ENCODE measurements at regions not wholly inside any gene's neighbourhood (a gene's known extent, or its start where the extent isn't known, plus 50 kb on each side); places are given as distances from the start of the nearest gene placed in this dataset.

DNA sequence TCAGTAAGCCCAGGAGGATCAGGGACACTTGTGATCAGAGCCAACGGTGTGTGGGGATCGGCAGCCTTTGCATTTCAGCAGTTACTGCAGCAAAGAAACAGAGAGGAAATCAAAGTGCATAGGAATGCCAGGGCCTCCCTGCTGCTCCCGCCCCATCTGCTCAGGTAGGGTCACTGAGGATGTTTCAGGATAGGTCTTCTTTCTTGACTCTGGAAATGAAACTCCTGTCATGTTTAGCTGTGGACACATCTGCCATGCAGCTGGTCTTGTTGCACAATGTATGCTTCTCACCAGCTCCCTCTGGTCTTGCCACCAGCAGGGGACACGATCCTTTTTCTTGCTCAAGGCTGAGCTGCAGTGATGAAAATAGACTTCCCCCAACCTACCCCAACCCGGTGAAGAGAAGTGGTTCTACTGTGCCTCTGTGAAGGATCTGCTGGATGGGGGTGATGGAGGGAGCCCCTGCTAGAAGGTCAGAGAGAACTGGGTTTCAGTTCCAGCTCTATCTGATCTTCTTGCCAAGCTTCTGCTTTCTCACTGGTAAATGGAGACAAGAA lies 185.2 kb upstream of the KLF4 start:
- Histone ChIP-seq H3F3A (ENCODE audit: control insufficient read depth, insufficient read depth) (no peaks in the 10 kb centered on the region), H3K27ac (ENCODE audit: low read depth, low read length) (no peak overlapping the region), H3K4me2 (ENCODE audit: low read length) (no peak overlapping the region), H3K36me3 (ENCODE audit: control insufficient read depth, low read length) (no peaks in the 10 kb centered on the region), H3K9me3 (ENCODE audit: control insufficient read depth, insufficient read depth, low read length) (no peaks in the 10 kb centered on the region), H3K4me3 (ENCODE audit: low read length) (no peak overlapping the region), H3K9me2 (replicated peaks; ENCODE audit: control insufficient read depth, low read length) (no peaks in the 10 kb centered on the region), H3K27me3 (ENCODE audit: control insufficient read depth, low read length) (no peaks in the 10 kb centered on the region), H4K20me1 (ENCODE audit: control insufficient read depth, insufficient read depth, low read depth, low read length) (no peaks in the 10 kb centered on the region), H3K79me2 (ENCODE audit: control insufficient read depth, low read length) (no peaks in the 10 kb centered on the region), H3K4me1 (ENCODE audit: control insufficient read depth, low read length) (no peaks in the 10 kb centered on the region)
- no peak for TF ChIP-seq CTCF (IDR thresholded peaks at IDR 0.05; ENCODE audit: low read depth, low read length, poor library complexity, severe bottlenecking)
- TF ChIP-seq EZH2phosphoT487 (IDR thresholded peaks at IDR 0.05; ENCODE audit: borderline replicate concordance, low read length), result no peak

GRCh38 chr9:107673861-107674720 lies 184.5 kb upstream of the KLF4 start:
- TF ChIP-seq EZH2phosphoT487 (IDR thresholded peaks at IDR 0.05; ENCODE audit: borderline replicate concordance, low read length) (no peak), CTCF (IDR thresholded peaks at IDR 0.05; ENCODE audit: low read depth, low read length, poor library complexity, severe bottlenecking) (no peak)
- no peaks in the 10 kb centered on the region for H3K79me2 ChIP-seq (ENCODE audit: control insufficient read depth, low read length)
- no peaks in the 10 kb centered on the region for H3K9me3 ChIP-seq (ENCODE audit: control insufficient read depth, insufficient read depth, low read length)
- no peaks in the 10 kb centered on the region for H3F3A ChIP-seq (ENCODE audit: control insufficient read depth, insufficient read depth)
- no peaks in the 10 kb centered on the region for H3K9me2 ChIP-seq (replicated peaks; ENCODE audit: control insufficient read depth, low read length)
- no peak overlapping the region for H3K27ac ChIP-seq (ENCODE audit: low read depth, low read length)
- H3K4me1 ChIP-seq (ENCODE audit: control insufficient read depth, low read length), result no peaks in the 10 kb centered on the region
- H3K36me3 ChIP-seq (ENCODE audit: control insufficient read depth, low read length), result no peaks in the 10 kb centered on the region
- H3K4me2 ChIP-seq (ENCODE audit: low read length), result no peak overlapping the region
- H3K4me3 ChIP-seq (ENCODE audit: low read length), result no peak overlapping the region
- no peaks in the 10 kb centered on the region for H3K27me3 ChIP-seq (ENCODE audit: control insufficient read depth, low read length)
- H4K20me1 ChIP-seq (ENCODE audit: control insufficient read depth, insufficient read depth, low read depth, low read length), result no peaks in the 10 kb centered on the region

DNA sequence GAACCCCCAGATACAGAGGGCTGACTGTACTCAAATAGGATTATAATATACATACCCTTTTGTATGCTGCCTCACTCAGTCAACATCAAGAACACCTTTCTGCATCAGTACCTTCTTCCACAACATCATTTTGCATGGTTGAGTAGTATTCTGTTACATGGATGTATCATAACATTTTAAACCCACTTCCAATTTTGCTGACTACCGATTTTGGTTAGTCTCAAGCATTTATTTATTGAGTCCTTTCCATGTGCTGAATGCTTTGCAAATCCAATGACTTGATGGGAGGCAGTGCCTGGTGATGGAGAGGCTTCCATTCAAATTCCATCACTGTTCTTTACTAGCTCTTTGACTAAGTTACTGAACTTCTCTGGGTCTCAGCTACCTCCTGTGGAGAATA lies 182.0 kb upstream of the KLF4 start:
- H4K20me1 ChIP-seq (ENCODE audit: control insufficient read depth, insufficient read depth, low read depth, low read length), result no peaks in the 10 kb centered on the region

More for the DNA sequence above, 182.0 kb upstream of the KLF4 start:
- H3F3A ChIP-seq (ENCODE audit: control insufficient read depth, insufficient read depth), result no peaks in the 10 kb centered on the region
- no peaks in the 10 kb centered on the region for H3K9me2 ChIP-seq (replicated peaks; ENCODE audit: control insufficient read depth, low read length)
- H3K4me1 ChIP-seq (ENCODE audit: control insufficient read depth, low read length), result no peaks in the 10 kb centered on the region
- H3K27me3 ChIP-seq (ENCODE audit: control insufficient read depth, low read length), result no peaks in the 10 kb centered on the region
- H3K27ac ChIP-seq (ENCODE audit: low read depth, low read length), result no peak overlapping the region
- no peak overlapping the region for H3K4me3 ChIP-seq (ENCODE audit: low read length)
- H3K36me3 ChIP-seq (ENCODE audit: control insufficient read depth, low read length), result no peaks in the 10 kb centered on the region
- H3K79me2 ChIP-seq (ENCODE audit: control insufficient read depth, low read length), result no peaks in the 10 kb centered on the region
- TF ChIP-seq CTCF (IDR thresholded peaks at IDR 0.05; ENCODE audit: low read depth, low read length, poor library complexity, severe bottlenecking), result no peak
- no peaks in the 10 kb centered on the region for H3K9me3 ChIP-seq (ENCODE audit: control insufficient read depth, insufficient read depth, low read length)
- no peak overlapping the region for H3K4me2 ChIP-seq (ENCODE audit: low read length)
